ENCODE measurements at regions not wholly inside any gene's neighbourhood (a gene's known extent, or its start where the extent isn't known, plus 50 kb on each side); places are given as distances from the start of the nearest gene placed in this dataset.

DNA sequence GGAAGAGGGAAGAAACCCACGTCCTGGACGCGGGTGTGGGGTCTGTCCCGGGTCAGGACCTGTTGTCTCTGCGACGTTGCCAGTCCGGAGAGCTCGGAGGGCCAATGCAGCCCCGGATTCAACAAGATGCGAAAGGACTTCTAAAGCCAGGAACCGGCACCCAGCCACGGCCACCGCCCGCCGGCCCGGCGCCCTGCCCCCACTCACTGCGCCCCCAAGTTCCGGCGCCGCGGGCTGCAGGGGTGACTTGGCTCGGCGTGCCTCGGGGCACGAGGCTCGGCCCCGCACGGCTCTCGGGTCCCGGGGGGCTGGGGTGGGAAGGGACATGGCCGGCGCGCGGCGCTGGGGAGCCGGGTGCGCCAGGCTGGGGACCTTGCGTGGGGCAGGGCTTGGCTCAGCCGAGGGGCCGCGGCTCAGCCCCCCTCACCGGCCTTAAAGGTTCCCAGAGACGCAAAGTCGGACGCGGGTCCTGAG lies 51.8 kb upstream of the H6PD start (continued):
- TF ChIP-seq, protein P1, sequence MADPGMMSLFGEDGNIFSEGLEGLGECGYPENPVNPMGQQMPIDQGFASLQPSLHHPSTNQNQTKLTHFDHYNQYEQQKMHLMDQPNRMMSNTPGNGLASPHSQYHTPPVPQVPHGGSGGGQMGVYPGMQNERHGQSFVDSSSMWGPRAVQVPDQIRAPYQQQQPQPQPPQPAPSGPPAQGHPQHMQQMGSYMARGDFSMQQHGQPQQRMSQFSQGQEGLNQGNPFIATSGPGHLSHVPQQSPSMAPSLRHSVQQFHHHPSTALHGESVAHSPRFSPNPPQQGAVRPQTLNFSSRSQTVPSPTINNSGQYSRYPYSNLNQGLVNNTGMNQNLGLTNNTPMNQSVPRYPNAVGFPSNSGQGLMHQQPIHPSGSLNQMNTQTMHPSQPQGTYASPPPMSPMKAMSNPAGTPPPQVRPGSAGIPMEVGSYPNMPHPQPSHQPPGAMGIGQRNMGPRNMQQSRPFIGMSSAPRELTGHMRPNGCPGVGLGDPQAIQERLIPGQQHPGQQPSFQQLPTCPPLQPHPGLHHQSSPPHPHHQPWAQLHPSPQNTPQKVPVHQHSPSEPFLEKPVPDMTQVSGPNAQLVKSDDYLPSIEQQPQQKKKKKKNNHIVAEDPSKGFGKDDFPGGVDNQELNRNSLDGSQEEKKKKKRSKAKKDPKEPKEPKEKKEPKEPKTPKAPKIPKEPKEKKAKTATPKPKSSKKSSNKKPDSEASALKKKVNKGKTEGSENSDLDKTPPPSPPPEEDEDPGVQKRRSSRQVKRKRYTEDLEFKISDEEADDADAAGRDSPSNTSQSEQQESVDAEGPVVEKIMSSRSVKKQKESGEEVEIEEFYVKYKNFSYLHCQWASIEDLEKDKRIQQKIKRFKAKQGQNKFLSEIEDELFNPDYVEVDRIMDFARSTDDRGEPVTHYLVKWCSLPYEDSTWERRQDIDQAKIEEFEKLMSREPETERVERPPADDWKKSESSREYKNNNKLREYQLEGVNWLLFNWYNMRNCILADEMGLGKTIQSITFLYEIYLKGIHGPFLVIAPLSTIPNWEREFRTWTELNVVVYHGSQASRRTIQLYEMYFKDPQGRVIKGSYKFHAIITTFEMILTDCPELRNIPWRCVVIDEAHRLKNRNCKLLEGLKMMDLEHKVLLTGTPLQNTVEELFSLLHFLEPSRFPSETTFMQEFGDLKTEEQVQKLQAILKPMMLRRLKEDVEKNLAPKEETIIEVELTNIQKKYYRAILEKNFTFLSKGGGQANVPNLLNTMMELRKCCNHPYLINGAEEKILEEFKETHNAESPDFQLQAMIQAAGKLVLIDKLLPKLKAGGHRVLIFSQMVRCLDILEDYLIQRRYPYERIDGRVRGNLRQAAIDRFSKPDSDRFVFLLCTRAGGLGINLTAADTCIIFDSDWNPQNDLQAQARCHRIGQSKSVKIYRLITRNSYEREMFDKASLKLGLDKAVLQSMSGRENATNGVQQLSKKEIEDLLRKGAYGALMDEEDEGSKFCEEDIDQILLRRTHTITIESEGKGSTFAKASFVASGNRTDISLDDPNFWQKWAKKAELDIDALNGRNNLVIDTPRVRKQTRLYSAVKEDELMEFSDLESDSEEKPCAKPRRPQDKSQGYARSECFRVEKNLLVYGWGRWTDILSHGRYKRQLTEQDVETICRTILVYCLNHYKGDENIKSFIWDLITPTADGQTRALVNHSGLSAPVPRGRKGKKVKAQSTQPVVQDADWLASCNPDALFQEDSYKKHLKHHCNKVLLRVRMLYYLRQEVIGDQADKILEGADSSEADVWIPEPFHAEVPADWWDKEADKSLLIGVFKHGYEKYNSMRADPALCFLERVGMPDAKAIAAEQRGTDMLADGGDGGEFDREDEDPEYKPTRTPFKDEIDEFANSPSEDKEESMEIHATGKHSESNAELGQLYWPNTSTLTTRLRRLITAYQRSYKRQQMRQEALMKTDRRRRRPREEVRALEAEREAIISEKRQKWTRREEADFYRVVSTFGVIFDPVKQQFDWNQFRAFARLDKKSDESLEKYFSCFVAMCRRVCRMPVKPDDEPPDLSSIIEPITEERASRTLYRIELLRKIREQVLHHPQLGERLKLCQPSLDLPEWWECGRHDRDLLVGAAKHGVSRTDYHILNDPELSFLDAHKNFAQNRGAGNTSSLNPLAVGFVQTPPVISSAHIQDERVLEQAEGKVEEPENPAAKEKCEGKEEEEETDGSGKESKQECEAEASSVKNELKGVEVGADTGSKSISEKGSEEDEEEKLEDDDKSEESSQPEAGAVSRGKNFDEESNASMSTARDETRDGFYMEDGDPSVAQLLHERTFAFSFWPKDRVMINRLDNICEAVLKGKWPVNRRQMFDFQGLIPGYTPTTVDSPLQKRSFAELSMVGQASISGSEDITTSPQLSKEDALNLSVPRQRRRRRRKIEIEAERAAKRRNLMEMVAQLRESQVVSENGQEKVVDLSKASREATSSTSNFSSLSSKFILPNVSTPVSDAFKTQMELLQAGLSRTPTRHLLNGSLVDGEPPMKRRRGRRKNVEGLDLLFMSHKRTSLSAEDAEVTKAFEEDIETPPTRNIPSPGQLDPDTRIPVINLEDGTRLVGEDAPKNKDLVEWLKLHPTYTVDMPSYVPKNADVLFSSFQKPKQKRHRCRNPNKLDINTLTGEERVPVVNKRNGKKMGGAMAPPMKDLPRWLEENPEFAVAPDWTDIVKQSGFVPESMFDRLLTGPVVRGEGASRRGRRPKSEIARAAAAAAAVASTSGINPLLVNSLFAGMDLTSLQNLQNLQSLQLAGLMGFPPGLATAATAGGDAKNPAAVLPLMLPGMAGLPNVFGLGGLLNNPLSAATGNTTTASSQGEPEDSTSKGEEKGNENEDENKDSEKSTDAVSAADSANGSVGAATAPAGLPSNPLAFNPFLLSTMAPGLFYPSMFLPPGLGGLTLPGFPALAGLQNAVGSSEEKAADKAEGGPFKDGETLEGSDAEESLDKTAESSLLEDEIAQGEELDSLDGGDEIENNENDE (IDR thresholded peaks at IDR 0.05; ENCODE audit: insufficient replicate concordance, low read length), result no peak
- no peak for TF ChIP-seq CHD1 (IDR thresholded peaks at IDR 0.05; ENCODE audit: low read depth, low read length)
- TF ChIP-seq SUZ12 (IDR thresholded peaks at IDR 0.05; ENCODE audit: low read length), result peak; percentile 41; the same call in 1 of the 2 replicates
- TF ChIP-seq SRF (IDR thresholded peaks at IDR 0.05; ENCODE audit: low read depth, low read length), result no peak
- TF ChIP-seq SIX5 (IDR thresholded peaks at IDR 0.05; ENCODE audit: low read depth, low read length), result no peak
- 0 out of 2 replicates have a peak, but pooled peaks have one; percentile 5 for TF ChIP-seq RBBP5 (IDR thresholded peaks at IDR 0.05; ENCODE audit: borderline replicate concordance, low read depth, low read length)
- TF ChIP-seq, protein P2, sequence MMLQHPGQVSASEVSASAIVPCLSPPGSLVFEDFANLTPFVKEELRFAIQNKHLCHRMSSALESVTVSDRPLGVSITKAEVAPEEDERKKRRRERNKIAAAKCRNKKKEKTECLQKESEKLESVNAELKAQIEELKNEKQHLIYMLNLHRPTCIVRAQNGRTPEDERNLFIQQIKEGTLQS (IDR thresholded peaks at IDR 0.05; ENCODE audit: insufficient read depth, low read depth, low read length), result no peak
- peak; percentile 27; the same call in 1 of the 2 replicates for TF ChIP-seq PHF8 (conservative IDR thresholded peaks at IDR 0.05; ENCODE audit: low read depth, low read length)

All from H1 (cell line).